HCT116 (cell line): ENCODE measurements at regions not wholly inside any gene's neighbourhood (a gene's known extent, or its start where the extent isn't known, plus 50 kb on each side); places are given as distances from the start of the nearest gene placed in this dataset.

Experiments
- ATAC-seq: fragments of 200-7000 bp; cut with Tn5 transposase; 2 replicates; pipeline ENCODE4 v1.9.1; 2020; ENCODE audit warnings: mild to moderate bottlenecking, moderate library complexity
- BruUV-seq: library from RNA; stranded (reverse); fragments of 400-500 nt; replicated peaks from 2 replicates; lab custom pipeline; 2021; lab: Mats Ljungman, UMichigan
- CTCF ChIA-PET: fragments of 300-600 bp; sonication (Branson Sonifier 250); formaldehyde crosslinking; loops from one replicate; lab custom pipeline; 2021; ENCODE audit warnings: antibody characterized with exemption; lab: Charles Lee
- POLR2A ChIA-PET: fragments of 300-600, 350-600 bp; sonication (Branson Sonifier 250); formaldehyde crosslinking; loops from one replicate; lab custom pipeline; 2021; ENCODE audit warnings: antibody characterized with exemption; lab: Charles Lee
- RAD21 ChIA-PET, 2 experiments: fragments of 300-600 bp; sonication (Branson Sonifier 250); formaldehyde crosslinking; loops; one replicate each; lab custom pipeline; 2023; ENCODE audit warnings: low total read pairs in 2 of 2; ENCODE audit not compliant: uncharacterized antibody in 2 of 2, unreplicated experiment in 2 of 2, low non-redundant PET in 1 of 2; lab: Charles Lee
- DNase-seq: peaks from one replicate; pipeline ENCODE4 v3.0.0-alpha.2; 2010; ENCODE audit warnings: low read depth, low spot score
- H2AFZ ChIP-seq: fragments of 200-600 bp; shearing (Covaris generic), sonication (generic); 2 replicates; pipeline ENCODE4 v1.6.1; 2017; ENCODE audit warnings: low read depth, mixed run types, mixed read lengths, antibody characterized with exemption, low read length; ENCODE audit not compliant: poor library complexity, severe bottlenecking
- H3K27ac ChIP-seq: 2 replicates; pipeline ENCODE4 v1.5.1; 2012; ENCODE audit warnings: low read depth, low read length
- H3K27me3 ChIP-seq: fragments of 200-600 bp; sonication (generic); 2 replicates; pipeline ENCODE4 v1.6.1; 2016; ENCODE audit warnings: mixed run types, low read length, mixed read lengths; ENCODE audit not compliant: insufficient read depth
- H3K36me3 ChIP-seq, 2 experiments: fragments of 200-500 bp in 1 of 2; fragments of 200-600 bp in 1 of 2; sonication (Bioruptor generic) in 1 of 2; sonication (generic) in 1 of 2; 2 replicates each; pipeline versions ENCODE4 v1.5.1 to v1.6.1; 2014 to 2016; ENCODE audit warnings: low read length in 2 of 2, inconsistent platforms in 1 of 2, mixed read lengths in 1 of 2, mixed run types in 1 of 2; ENCODE audit not compliant: insufficient read depth in 2 of 2, control insufficient read depth in 1 of 2
- H3K4me1 ChIP-seq, 2 experiments: fragments of 200-600 bp in 1 of 2; sonication (generic) in 1 of 2; 2 replicates each; pipeline versions ENCODE4 v1.5.1 to v1.6.1; 2012 to 2017; ENCODE audit warnings: low read length in 2 of 2, inconsistent platforms in 1 of 2, mild to moderate bottlenecking in 1 of 2, mixed read lengths in 1 of 2, mixed run types in 1 of 2, moderate library complexity in 1 of 2; ENCODE audit not compliant: insufficient read depth in 2 of 2, control insufficient read depth in 1 of 2
- H3K4me2 ChIP-seq: fragments of 200-600 bp; sonication (generic); 2 replicates; pipeline ENCODE4 v1.6.1; 2017; ENCODE audit warnings: mixed run types, low read length, mixed read lengths
- H3K4me3 ChIP-seq, 2 experiments: fragments of 200-600 bp in 1 of 2; sonication (generic) in 1 of 2; replicated peaks in 1 of 2; 2 replicates each; pipeline ENCODE4 v1.5.1; 2011 to 2016; ENCODE audit warnings: low read length in 2 of 2, control low read depth in 1 of 2, low read depth in 1 of 2, mild to moderate bottlenecking in 1 of 2, mixed read lengths in 1 of 2, mixed run types in 1 of 2
- H3K79me2 ChIP-seq: fragments of 200-600 bp; sonication (generic); 2 replicates; pipeline ENCODE4 v1.6.1; 2017; ENCODE audit warnings: mild to moderate bottlenecking, mixed run types, low read length, moderate library complexity, mixed read lengths; ENCODE audit not compliant: insufficient read depth
- H3K9ac ChIP-seq: fragments of 200-600 bp; sonication (generic); 2 replicates; pipeline ENCODE4 v1.6.1; 2016; ENCODE audit warnings: low read length, mixed read lengths
- H3K9me2 ChIP-seq: fragments of 200-600 bp; sonication (generic), shearing (Covaris generic); 2 replicates; pipeline ENCODE4 v1.6.1; 2017; ENCODE audit warnings: mixed run types, mild to moderate bottlenecking, moderate library complexity; ENCODE audit not compliant: insufficient read depth
- H3K9me3 ChIP-seq, 2 experiments: fragments of 200-500 bp in 1 of 2; fragments of 200-600 bp in 1 of 2; sonication (Bioruptor generic) in 1 of 2; sonication (generic) in 1 of 2; 2 replicates each; pipeline ENCODE4 v1.6.1; 2014 to 2017; ENCODE audit warnings: low read length in 2 of 2, mixed read lengths in 2 of 2, inconsistent platforms in 1 of 2, low read depth in 1 of 2, mild to moderate bottlenecking in 1 of 2, mixed run types in 1 of 2, moderate library complexity in 1 of 2; ENCODE audit not compliant: control insufficient read depth in 1 of 2, insufficient read depth in 1 of 2
- H4K20me1 ChIP-seq: fragments of 200-600 bp; sonication (generic), shearing (Covaris generic); 2 replicates; pipeline ENCODE4 v1.6.1; 2017; ENCODE audit warnings: mixed run types, mild to moderate bottlenecking, moderate library complexity; ENCODE audit not compliant: insufficient read depth
- CTCF ChIP-seq, 3 experiments: fragments of 200-600 bp in 1 of 3; sonication (generic) in 1 of 3; IDR thresholded peaks in 2 of 3; conservative IDR thresholded peaks in 1 of 3; 2 replicates each; pipeline ENCODE4 v1.5.1; 2012 to 2017; ENCODE audit warnings: low read depth in 2 of 3, low read length in 2 of 3, antibody characterized with exemption in 1 of 3, borderline replicate concordance in 1 of 3, control low read depth in 1 of 3, mild to moderate bottlenecking in 1 of 3, mixed read lengths in 1 of 3, mixed run types in 1 of 3, moderate library complexity in 1 of 3; ENCODE audit not compliant: insufficient read depth in 1 of 3
- FOSL1 ChIP-seq: IDR thresholded peaks from 2 replicates; pipeline ENCODE4 v1.6.1; 2012; ENCODE audit warnings: low read depth
- POLR2AphosphoS5 ChIP-seq: IDR thresholded peaks from 2 replicates; pipeline ENCODE4 v1.6.1; 2011; ENCODE audit warnings: mild to moderate bottlenecking, low read depth, low read length, moderate library complexity
- intact Hi-C: fragments of 100-400 bp; cut with micrococcal nuclease; formaldehyde crosslinking; loops from 2 replicates; pipeline ENCODE4 v1.10.0; 2022
- TF ChIP-seq, protein P1 (sequence below): IDR thresholded peaks from 2 replicates; pipeline ENCODE4 v1.6.1; 2011; ENCODE audit warnings: mild to moderate bottlenecking, low read length, moderate library complexity; ENCODE audit not compliant: insufficient replicate concordance; ENCODE audit errors: extremely low read depth

DNA sequence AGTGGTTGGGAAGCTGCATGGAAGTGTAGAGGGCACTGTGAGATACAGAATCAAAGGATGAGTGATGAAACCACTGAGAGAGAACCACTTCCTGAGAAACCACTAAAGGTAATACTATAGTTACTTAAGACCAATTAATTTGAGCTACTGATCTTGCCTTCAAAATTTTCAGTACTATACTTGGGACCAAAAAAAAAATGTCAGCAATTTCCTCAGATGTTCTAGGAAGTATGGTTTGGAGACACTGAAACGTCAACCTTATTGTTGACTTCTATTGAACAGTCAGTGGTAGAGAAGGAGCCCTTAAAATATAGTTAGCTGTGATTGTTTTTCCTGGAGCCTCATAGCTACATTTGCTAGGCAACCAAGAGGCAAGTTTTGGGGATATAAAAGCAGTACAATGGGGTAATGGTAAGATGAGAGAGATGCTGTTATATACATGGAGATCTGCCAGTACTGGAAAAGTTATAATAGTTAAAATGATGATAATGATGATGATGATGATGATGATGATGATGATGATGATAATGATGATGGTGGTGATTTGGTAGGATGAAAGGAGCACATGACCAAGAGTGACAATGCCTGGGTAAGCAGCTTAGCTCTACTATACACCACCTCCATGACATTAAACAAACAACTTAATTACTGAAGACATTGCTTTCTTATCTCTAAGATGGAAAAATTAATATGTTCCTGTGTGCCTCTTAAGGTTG lies 300.9 kb upstream of the G2E3 start:
- no peak overlapping the region for H3K27ac ChIP-seq
- intact Hi-C loops, result no loop called here
- H2AFZ ChIP-seq, result no peak overlapping the region
- DNase-seq (no peak), ATAC-seq (no peak)
- no peaks in the 10 kb centered on the region for H3K9me3 ChIP-seq
- BruUV-seq, result no TSS peak
- no peak overlapping the region for H3K4me3 ChIP-seq
- RAD21 ChIA-PET, result interaction anchor here in 1 of 2 experiments (0.6 kb wide), 1 partner anchor 903 kb away, joined by 3 read pairs; no protein-coding TSS in a partner anchor
- H3K4me1 ChIP-seq, result no peaks in the 10 kb centered on the region
- no peaks in the 10 kb centered on the region for H3K36me3 ChIP-seq
- TF ChIP-seq CTCF (IDR thresholded peaks at IDR 0.05 in 2 of 3, conservative IDR thresholded peaks at IDR 0.05 in 1 of 3; ENCODE audit: borderline replicate concordance in 1 of 3, insufficient read depth in 1 of 3, low read depth in 2 of 3, low read length in 2 of 3) (no peak), FOSL1 (no peak), POLR2AphosphoS5 (no peak)
- TF ChIP-seq, protein P1, sequence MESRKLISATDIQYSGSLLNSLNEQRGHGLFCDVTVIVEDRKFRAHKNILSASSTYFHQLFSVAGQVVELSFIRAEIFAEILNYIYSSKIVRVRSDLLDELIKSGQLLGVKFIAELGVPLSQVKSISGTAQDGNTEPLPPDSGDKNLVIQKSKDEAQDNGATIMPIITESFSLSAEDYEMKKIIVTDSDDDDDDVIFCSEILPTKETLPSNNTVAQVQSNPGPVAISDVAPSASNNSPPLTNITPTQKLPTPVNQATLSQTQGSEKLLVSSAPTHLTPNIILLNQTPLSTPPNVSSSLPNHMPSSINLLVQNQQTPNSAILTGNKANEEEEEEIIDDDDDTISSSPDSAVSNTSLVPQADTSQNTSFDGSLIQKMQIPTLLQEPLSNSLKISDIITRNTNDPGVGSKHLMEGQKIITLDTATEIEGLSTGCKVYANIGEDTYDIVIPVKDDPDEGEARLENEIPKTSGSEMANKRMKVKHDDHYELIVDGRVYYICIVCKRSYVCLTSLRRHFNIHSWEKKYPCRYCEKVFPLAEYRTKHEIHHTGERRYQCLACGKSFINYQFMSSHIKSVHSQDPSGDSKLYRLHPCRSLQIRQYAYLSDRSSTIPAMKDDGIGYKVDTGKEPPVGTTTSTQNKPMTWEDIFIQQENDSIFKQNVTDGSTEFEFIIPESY, result no peak
- TF ChIP-seq, all 23 proteins: peak for 0
- Histone ChIP-seq H3K79me2 (no peaks in the 10 kb centered on the region), H3K9ac (no peak overlapping the region), H3K9me2 (no peaks in the 10 kb centered on the region), H4K20me1 (no peaks in the 10 kb centered on the region), H3K27me3 (no peaks in the 10 kb centered on the region), H3K4me2 (no peak overlapping the region)
- ChIA-PET CTCF (interaction anchor here (1.4 kb wide), 1 partner anchor 13 kb away, joined by 8 read pairs; no protein-coding TSS in a partner anchor), POLR2A (no interaction called here)
